Uterus (tissue), 2 donors: ENCODE measurements at regions not wholly inside any gene's neighbourhood (a gene's known extent, or its start where the extent isn't known, plus 50 kb on each side); places are given as distances from the start of the nearest gene placed in this dataset.

Experiments
- CTCF ChIP-seq, 4 experiments: fragments of 200-600 bp in 2 of 4; fragments of 450-650 bp in 2 of 4; sonication (generic) in 2 of 4; IDR thresholded peaks; one replicate each; pipeline ENCODE4 v1.5.1; 2016 to 2019; ENCODE audit warnings: antibody characterized with exemption in 4 of 4, mild to moderate bottlenecking in 2 of 4, moderate library complexity in 1 of 4
- POLR2A ChIP-seq, 2 donors: fragments of 450-650 bp; IDR thresholded peaks; one replicate each; pipeline ENCODE4 v1.6.1; 2016; ENCODE audit warnings: antibody characterized with exemption in 2 of 2, mild to moderate bottlenecking in 1 of 2, moderate library complexity in 1 of 2

DNA sequence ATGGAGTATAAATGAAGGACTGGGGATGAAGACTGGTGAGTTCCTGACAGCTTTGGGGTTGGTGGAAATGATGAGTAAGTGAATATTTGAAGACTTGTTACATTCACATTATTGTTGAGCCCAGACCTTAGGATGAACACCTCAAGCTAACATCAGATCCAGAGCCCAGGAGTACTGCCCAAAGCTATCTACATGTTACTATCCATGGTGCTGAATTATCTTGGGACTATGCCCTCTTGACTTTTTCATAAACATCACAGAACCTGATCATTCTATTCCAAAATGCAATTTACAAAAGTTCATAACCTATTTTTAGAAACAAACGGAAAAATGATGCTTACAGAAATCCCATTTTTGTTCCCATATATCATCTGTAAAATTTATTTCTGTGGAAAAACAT lies 613.3 kb downstream of the TUSC7 start:
- no peak for TF ChIP-seq POLR2A (IDR thresholded peaks at IDR 0.05)
- no peak for TF ChIP-seq CTCF (IDR thresholded peaks at IDR 0.05)
